A549 (cell line): ENCODE measurements at regions not wholly inside any gene's neighbourhood (a gene's known extent, or its start where the extent isn't known, plus 50 kb on each side); places are given as distances from the start of the nearest gene placed in this dataset.

Source experiments
- ATAC-seq, 2 experiments: fragments of 200-7000 bp in 1 of 2; fragments of >200 bp in 1 of 2; cut with Nextera tagmentation in 1 of 2; cut with Tn5 transposase in 1 of 2; 3 replicates each; pipeline versions ENCODE4 v1.8.0 to v1.9.1; 2018 to 2020; ENCODE audit warnings: mild to moderate bottlenecking in 1 of 2, moderate library complexity in 1 of 2
- CTCF ChIA-PET: fragments of 300-600 bp; sonication (Branson Sonifier 250); formaldehyde crosslinking; extraction: SDS; loops from one replicate; lab custom pipeline; 2021; ENCODE audit warnings: antibody characterized with exemption, inconsistent platforms; lab: Yijun Ruan, JAX
- POLR2A ChIA-PET: fragments of 350-600 bp; formaldehyde crosslinking; extraction: SDS; loops from one replicate; lab custom pipeline; 2021; ENCODE audit warnings: antibody characterized with exemption, inconsistent platforms; lab: Yijun Ruan, JAX
- DNase-seq, 2 experiments: peaks; one replicate each; pipeline versions ENCODE4 v3.0.0 to v3.0.0-alpha.2; 2011 to 2016; ENCODE audit warnings: low read depth in 1 of 2, low spot score in 1 of 2
- FAIRE-seq: peaks from 2 replicates; lab custom pipeline; 2011; peaks lifted over from hg19 to GRCh38; lab: Jason Lieb, UNC
- H3K27ac ChIP-seq, 2 experiments: fragments of >200 bp; sonication (Bioruptor Twin); formaldehyde crosslinking; 3 replicates each; pipeline ENCODE4 v1.5.1; 2016 to 2017
- H3K4me1 ChIP-seq: fragments of >200 bp; sonication (Bioruptor Twin); formaldehyde crosslinking; 3 replicates; pipeline ENCODE4 v1.6.1; 2016
- H3K4me2 ChIP-seq: fragments of >200 bp; sonication (Bioruptor Twin); formaldehyde crosslinking; 3 replicates; pipeline ENCODE4 v1.6.1; 2016
- H3K4me3 ChIP-seq: fragments of >200 bp; sonication (Bioruptor Twin); formaldehyde crosslinking; 3 replicates; pipeline ENCODE4 v1.5.1; 2016
- H3K9me3 ChIP-seq: fragments of >200 bp; sonication (Bioruptor Twin); formaldehyde crosslinking; 3 replicates; pipeline ENCODE4 v1.6.1; 2016
- BHLHE40 ChIP-seq: IDR thresholded peaks from 2 replicates; pipeline ENCODE4 v1.6.1; 2012; ENCODE audit warnings: low read depth, low read length, inconsistent platforms
- CHD2 ChIP-seq: fragments of 150-350 bp; IDR thresholded peaks from 2 replicates; pipeline ENCODE4 v1.6.1; 2014; ENCODE audit warnings: low read length; ENCODE audit not compliant: partially characterized antibody
- EHF ChIP-seq: fragments of 250-450 bp; sonication (Bioruptor Pico); IDR thresholded peaks from 2 replicates; pipeline ENCODE4 v1.5.0; 2020; ENCODE audit warnings: mild to moderate bottlenecking
- EHMT2 ChIP-seq: fragments of 200-600 bp; sonication (generic); IDR thresholded peaks from 2 replicates; pipeline ENCODE4 v1.6.1; 2016; ENCODE audit warnings: antibody characterized with exemption, low read depth, mild to moderate bottlenecking, moderate library complexity
- ESRRA ChIP-seq: fragments of 150-350 bp; IDR thresholded peaks from 2 replicates; pipeline ENCODE4 v1.6.1; 2014; ENCODE audit warnings: mild to moderate bottlenecking, low read length, borderline replicate concordance
- FOSB ChIP-seq: fragments of 250-450 bp; sonication (Bioruptor Pico); IDR thresholded peaks from 2 replicates; pipeline ENCODE4 v1.5.0; 2020; ENCODE audit warnings: mild to moderate bottlenecking, moderate library complexity
- HDAC2 ChIP-seq: fragments of 200-600 bp; sonication (generic); IDR thresholded peaks from 2 replicates; pipeline ENCODE4 v1.6.1; 2016
- HOXA7 ChIP-seq: fragments of 250-450 bp; sonication (Bioruptor Pico); IDR thresholded peaks from 2 replicates; pipeline ENCODE4 v1.5.0; 2020; ENCODE audit warnings: mild to moderate bottlenecking, moderate library complexity
- HOXB5 ChIP-seq: fragments of 250-450 bp; sonication (Bioruptor Pico); IDR thresholded peaks from 2 replicates; pipeline ENCODE4 v1.5.0; 2020; ENCODE audit warnings: mild to moderate bottlenecking, moderate library complexity
- JUNB ChIP-seq: fragments of >200 bp; sonication (Bioruptor Twin); formaldehyde crosslinking; IDR thresholded peaks from 2 replicates; pipeline ENCODE4 v1.6.1; 2016
- MAFK ChIP-seq: fragments of 450-650 bp; IDR thresholded peaks from 2 replicates; pipeline ENCODE4 v1.6.1; 2014; ENCODE audit not compliant: partially characterized antibody
- NPAS2 ChIP-seq: fragments of 250-450 bp; sonication (Bioruptor Pico); IDR thresholded peaks from 2 replicates; pipeline ENCODE4 v1.8.0; 2022; ENCODE audit warnings: mild to moderate bottlenecking, moderate library complexity, borderline replicate concordance
- POLR2A ChIP-seq: IDR thresholded peaks from 2 replicates; pipeline ENCODE4 v1.6.1; 2012; ENCODE audit warnings: mild to moderate bottlenecking, low read length
- RCOR1 ChIP-seq: fragments of 150-350 bp; IDR thresholded peaks from 2 replicates; pipeline ENCODE4 v1.6.1; 2014; ENCODE audit warnings: antibody characterized with exemption, low read length, low read depth
- RFX5 ChIP-seq: fragments of 450-650 bp; IDR thresholded peaks from 2 replicates; pipeline ENCODE4 v1.7.1; 2014; ENCODE audit warnings: antibody characterized with exemption, mild to moderate bottlenecking, moderate library complexity
- RNF2 ChIP-seq: fragments of 200-600 bp; sonication (generic); IDR thresholded peaks from 2 replicates; pipeline ENCODE4 v1.6.1; 2016; ENCODE audit warnings: low read depth, mild to moderate bottlenecking, antibody characterized with exemption, moderate library complexity, borderline replicate concordance
- SMC3 ChIP-seq: fragments of >200 bp; sonication (Bioruptor Twin); formaldehyde crosslinking; IDR thresholded peaks from 3 replicates; pipeline ENCODE4 v1.6.1; 2018; ENCODE audit warnings: inconsistent platforms
- TFCP2L1 ChIP-seq: fragments of 250-450 bp; sonication (Bioruptor Pico); IDR thresholded peaks from 2 replicates; pipeline ENCODE4 v1.5.0; 2021; ENCODE audit warnings: mild to moderate bottlenecking
- TP53 ChIP-seq: fragments of 250-450 bp; sonication (Bioruptor Pico); IDR thresholded peaks from 2 replicates; pipeline ENCODE4 v1.5.0; 2021; ENCODE audit warnings: mild to moderate bottlenecking, moderate library complexity
- ZC3H11A ChIP-seq: fragments of 450-650 bp; IDR thresholded peaks from 2 replicates; pipeline ENCODE4 v1.6.1; 2014; ENCODE audit warnings: antibody characterized with exemption, mild to moderate bottlenecking
- WGBS: methylation state at CpG from one replicate; pipeline ENCODE4 v1.1.6; 2017; ENCODE audit errors: missing lambda C conversion rate; 5-methylcytosine and 5-hydroxymethylcytosine counted together
- TF ChIP-seq, protein P1 (sequence below): IDR thresholded peaks from 2 replicates; pipeline ENCODE4 v1.6.1; 2012
- TF ChIP-seq, protein P2 (sequence below): fragments of 250-450 bp; sonication (Bioruptor Pico); IDR thresholded peaks from 2 replicates; pipeline ENCODE4 v1.5.0; 2020; ENCODE audit warnings: low read depth, mild to moderate bottlenecking, moderate library complexity
- TF ChIP-seq, protein P3 (sequence below): fragments of 200-600 bp; sonication (generic); IDR thresholded peaks from 2 replicates; pipeline ENCODE4 v1.6.1; 2016; ENCODE audit warnings: antibody characterized with exemption, mild to moderate bottlenecking, moderate library complexity
- TF ChIP-seq, protein P4 (sequence below): IDR thresholded peaks from 2 replicates; pipeline ENCODE4 v1.6.1; 2012

DNA sequence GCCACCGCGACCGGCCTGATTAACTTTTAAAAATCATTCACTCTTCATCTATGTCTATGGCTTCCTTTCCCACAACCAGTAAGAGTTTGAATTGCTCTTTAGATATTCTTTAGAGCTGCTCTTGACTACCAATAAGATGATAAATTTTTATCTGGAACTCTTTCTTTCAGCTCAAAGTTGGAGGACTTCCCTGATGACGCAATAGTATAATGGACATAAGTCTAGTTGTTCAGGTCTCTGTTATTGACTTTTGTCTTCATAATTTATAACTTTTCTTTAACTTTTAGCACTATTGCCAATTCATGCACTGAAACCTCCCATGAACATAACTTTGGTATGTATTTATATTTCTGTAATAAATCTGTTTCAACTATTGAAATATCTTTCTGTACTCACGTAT lies 61.3 kb upstream of the NLGN1 start:
- no peak for DNase-seq
- POLR2A ChIA-PET = no interaction called here
- FAIRE-seq = no peak

DNA sequence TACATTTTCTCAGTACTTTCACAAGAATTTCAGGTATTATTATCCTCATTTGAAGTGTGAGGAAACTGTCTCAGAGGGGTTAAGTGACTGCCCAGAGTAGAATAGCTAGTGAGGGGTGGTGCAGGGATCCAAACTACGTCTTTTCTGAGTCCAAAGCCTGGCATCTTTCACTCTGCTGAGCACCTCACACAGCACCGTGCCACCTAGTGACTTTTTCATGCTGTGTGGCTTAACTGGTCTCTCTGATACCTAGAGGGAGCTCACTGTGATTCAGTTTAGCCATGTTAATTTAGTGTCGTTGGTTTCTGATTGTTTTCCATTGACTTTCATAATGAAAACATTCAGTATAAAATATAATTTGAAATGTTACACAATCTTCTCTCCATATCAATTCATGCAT lies 91.4 kb upstream of the NLGN1 start:
- ChIA-PET POLR2A (no interaction called here), CTCF (no interaction called here)
- Histone ChIP-seq H3K4me2 (no peak overlapping the region), H3K27ac (no peak overlapping the region), H3K4me1 (no peaks in the 10 kb centered on the region), H3K4me3 (no peak overlapping the region), H3K9me3 (no peaks in the 10 kb centered on the region)
- TF ChIP-seq EHMT2 (no peak), TFCP2L1 (no peak), MAFK (no peak), NPAS2 (no peak), TP53 (CRISPR knock-in tag) (no peak), BHLHE40 (no peak)
- TF ChIP-seq, protein P1, sequence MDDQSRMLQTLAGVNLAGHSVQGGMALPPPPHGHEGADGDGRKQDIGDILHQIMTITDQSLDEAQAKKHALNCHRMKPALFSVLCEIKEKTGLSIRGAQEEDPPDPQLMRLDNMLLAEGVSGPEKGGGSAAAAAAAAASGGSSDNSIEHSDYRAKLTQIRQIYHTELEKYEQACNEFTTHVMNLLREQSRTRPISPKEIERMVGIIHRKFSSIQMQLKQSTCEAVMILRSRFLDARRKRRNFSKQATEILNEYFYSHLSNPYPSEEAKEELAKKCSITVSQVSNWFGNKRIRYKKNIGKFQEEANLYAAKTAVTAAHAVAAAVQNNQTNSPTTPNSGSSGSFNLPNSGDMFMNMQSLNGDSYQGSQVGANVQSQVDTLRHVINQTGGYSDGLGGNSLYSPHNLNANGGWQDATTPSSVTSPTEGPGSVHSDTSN = no peak
- DNase-seq = no peak
- no peak for ATAC-seq
- 3% methylated on average over 3 of the region's 3 CpGs for WGBS
- no peak for FAIRE-seq

More for the DNA sequence above, 61.3 kb upstream of the NLGN1 start:
- no peak overlapping the region for H3K4me3 ChIP-seq
- WGBS = 67% methylated on average over 5 of the region's 5 CpGs
- no peak overlapping the region for H3K27ac ChIP-seq
- H3K4me1 ChIP-seq = no peaks in the 10 kb centered on the region
- H3K9me3 ChIP-seq = no peaks in the 10 kb centered on the region
- CTCF ChIA-PET = no interaction called here
- ATAC-seq = no peak
- H3K4me2 ChIP-seq = no peak overlapping the region
- no peak for TF ChIP-seq JUNB
- no peak for TF ChIP-seq TP53 (CRISPR knock-in tag)
- TF ChIP-seq, protein P2, sequence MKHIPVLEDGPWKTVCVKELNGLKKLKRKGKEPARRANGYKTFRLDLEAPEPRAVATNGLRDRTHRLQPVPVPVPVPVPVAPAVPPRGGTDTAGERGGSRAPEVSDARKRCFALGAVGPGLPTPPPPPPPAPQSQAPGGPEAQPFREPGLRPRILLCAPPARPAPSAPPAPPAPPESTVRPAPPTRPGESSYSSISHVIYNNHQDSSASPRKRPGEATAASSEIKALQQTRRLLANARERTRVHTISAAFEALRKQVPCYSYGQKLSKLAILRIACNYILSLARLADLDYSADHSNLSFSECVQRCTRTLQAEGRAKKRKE = no peak
- TF ChIP-seq POLR2A = no peak
- TF ChIP-seq, protein P3, sequence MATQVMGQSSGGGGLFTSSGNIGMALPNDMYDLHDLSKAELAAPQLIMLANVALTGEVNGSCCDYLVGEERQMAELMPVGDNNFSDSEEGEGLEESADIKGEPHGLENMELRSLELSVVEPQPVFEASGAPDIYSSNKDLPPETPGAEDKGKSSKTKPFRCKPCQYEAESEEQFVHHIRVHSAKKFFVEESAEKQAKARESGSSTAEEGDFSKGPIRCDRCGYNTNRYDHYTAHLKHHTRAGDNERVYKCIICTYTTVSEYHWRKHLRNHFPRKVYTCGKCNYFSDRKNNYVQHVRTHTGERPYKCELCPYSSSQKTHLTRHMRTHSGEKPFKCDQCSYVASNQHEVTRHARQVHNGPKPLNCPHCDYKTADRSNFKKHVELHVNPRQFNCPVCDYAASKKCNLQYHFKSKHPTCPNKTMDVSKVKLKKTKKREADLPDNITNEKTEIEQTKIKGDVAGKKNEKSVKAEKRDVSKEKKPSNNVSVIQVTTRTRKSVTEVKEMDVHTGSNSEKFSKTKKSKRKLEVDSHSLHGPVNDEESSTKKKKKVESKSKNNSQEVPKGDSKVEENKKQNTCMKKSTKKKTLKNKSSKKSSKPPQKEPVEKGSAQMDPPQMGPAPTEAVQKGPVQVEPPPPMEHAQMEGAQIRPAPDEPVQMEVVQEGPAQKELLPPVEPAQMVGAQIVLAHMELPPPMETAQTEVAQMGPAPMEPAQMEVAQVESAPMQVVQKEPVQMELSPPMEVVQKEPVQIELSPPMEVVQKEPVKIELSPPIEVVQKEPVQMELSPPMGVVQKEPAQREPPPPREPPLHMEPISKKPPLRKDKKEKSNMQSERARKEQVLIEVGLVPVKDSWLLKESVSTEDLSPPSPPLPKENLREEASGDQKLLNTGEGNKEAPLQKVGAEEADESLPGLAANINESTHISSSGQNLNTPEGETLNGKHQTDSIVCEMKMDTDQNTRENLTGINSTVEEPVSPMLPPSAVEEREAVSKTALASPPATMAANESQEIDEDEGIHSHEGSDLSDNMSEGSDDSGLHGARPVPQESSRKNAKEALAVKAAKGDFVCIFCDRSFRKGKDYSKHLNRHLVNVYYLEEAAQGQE = no peak
- TF ChIP-seq TFCP2L1 = no peak
- no peak for TF ChIP-seq RCOR1
- TF ChIP-seq ESRRA = no peak
- TF ChIP-seq RNF2 = no peak
- TF ChIP-seq EHF (CRISPR knock-in tag) = no peak
- TF ChIP-seq, protein P1 = no peak
- no peak for TF ChIP-seq HDAC2
- no peak for TF ChIP-seq NPAS2
- TF ChIP-seq, all 56 proteins: peak for 0

DNA sequence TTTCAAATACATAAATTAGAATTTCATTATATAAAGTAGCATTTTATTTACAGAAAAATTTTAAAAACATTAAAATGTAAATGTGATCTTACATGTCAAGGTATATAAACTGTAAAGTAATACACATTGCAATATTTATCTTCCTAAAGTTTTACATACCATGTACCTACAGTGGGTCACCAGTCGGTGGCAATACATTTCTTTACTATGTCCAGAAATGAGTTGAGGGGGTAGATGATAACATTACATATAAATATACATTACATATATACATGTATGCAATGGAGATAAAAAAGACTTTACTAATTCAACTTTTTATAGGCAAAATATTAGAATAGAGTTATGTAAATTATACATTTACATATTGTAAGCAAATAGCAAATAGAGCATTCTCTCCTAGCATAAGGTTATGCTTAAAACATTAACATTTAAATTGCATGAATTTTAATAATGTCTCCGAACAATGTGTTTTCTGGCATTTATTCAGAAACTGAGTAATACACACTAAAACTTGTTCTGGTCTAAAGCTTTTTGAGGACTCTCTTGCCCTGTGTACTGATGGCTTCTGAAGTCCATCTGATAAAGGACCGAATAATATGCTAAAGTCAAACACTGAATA lies 93.3 kb upstream of the NLGN1 start:
- no peaks in the 10 kb centered on the region for H3K4me1 ChIP-seq
- no peak overlapping the region for H3K4me2 ChIP-seq
- no peak for ATAC-seq
- POLR2A ChIA-PET = no interaction called here
- FAIRE-seq = no peak
- DNase-seq = no peak
- 9% methylated on average over 3 of the region's 3 CpGs for WGBS
- H3K9me3 ChIP-seq = no peaks in the 10 kb centered on the region
- no peak overlapping the region for H3K27ac ChIP-seq
- TF ChIP-seq MAFK = no peak
- TF ChIP-seq, protein P4, sequence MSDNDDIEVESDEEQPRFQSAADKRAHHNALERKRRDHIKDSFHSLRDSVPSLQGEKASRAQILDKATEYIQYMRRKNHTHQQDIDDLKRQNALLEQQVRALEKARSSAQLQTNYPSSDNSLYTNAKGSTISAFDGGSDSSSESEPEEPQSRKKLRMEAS = no peak
- TF ChIP-seq CHD2 = no peak
- no peak for TF ChIP-seq RFX5
- no peak for TF ChIP-seq ZC3H11A
- TF ChIP-seq FOSB (CRISPR knock-in tag) = no peak
- no peak for TF ChIP-seq NPAS2
- no peak for TF ChIP-seq POLR2A
- TF ChIP-seq HOXA7 = no peak
- TF ChIP-seq HOXB5 (CRISPR knock-in tag) = no peak
- TF ChIP-seq SMC3 = no peak
- CTCF ChIA-PET = no interaction called here
- no peak overlapping the region for H3K4me3 ChIP-seq
